SK-N-SH (cell line): ENCODE measurements at regions not wholly inside any gene's neighbourhood (a gene's known extent, or its start where the extent isn't known, plus 50 kb on each side); places are given as distances from the start of the nearest gene placed in this dataset.

Experiments
- CTCF ChIA-PET: fragments of 300-600, 350-600 bp; formaldehyde crosslinking; extraction: SDS; loops from one replicate; lab custom pipeline; 2021; lab: Yijun Ruan, JAX
- POLR2A ChIA-PET: fragments of 350-600 bp; sonication (Branson Sonifier 250); formaldehyde crosslinking; extraction: SDS; loops from one replicate; lab custom pipeline; 2020; ENCODE audit warnings: antibody characterized with exemption, inconsistent platforms; lab: Yijun Ruan, JAX
- DNase-seq: peaks from one replicate; pipeline ENCODE4 v3.0.0; 2012
- H2AFZ ChIP-seq: fragments of 200-600 bp; sonication (generic); 2 replicates; pipeline ENCODE4 v1.8.1; 2016; ENCODE audit warnings: antibody characterized with exemption, mild to moderate bottlenecking, low read depth
- H3F3A ChIP-seq: fragments of 200-600 bp; sonication (generic); replicated peaks from 2 replicates; pipeline ENCODE3; 2016; ENCODE audit warnings: antibody characterized with exemption, mild to moderate bottlenecking; ENCODE audit not compliant: insufficient read depth
- H3K27ac ChIP-seq, 2 experiments: fragments of 200-500 bp in 1 of 2; fragments of 200-600 bp in 1 of 2; sonication (Bioruptor generic) in 1 of 2; sonication (generic), shearing (Covaris generic) in 1 of 2; 2 replicates each; pipeline versions ENCODE4 v1.5.1 to v1.6.1; 2014 to 2016; ENCODE audit warnings: low read depth in 2 of 2, inconsistent platforms in 1 of 2, low read length in 1 of 2, mild to moderate bottlenecking in 1 of 2, mixed read lengths in 1 of 2
- H3K27me3 ChIP-seq: fragments of 200-600 bp; sonication (generic), shearing (Covaris generic); 2 replicates; pipeline ENCODE4 v1.6.1; 2016; ENCODE audit warnings: mixed run types; ENCODE audit not compliant: insufficient read depth
- H3K36me3 ChIP-seq, 2 experiments: fragments of 200-500 bp in 1 of 2; fragments of 200-600 bp in 1 of 2; sonication (Bioruptor generic) in 1 of 2; sonication (generic) in 1 of 2; replicated peaks in 1 of 2; 2 replicates each; pipeline versions ENCODE3 to v1.5.1; 2014 to 2016; ENCODE audit warnings: low read length in 1 of 2, mild to moderate bottlenecking in 1 of 2; ENCODE audit not compliant: insufficient read depth in 2 of 2, control insufficient read depth in 1 of 2
- H3K4me1 ChIP-seq, 2 experiments: fragments of 200-500 bp in 1 of 2; fragments of 200-600 bp in 1 of 2; sonication (Bioruptor generic) in 1 of 2; sonication (generic), shearing (Covaris generic) in 1 of 2; 2 replicates each; pipeline versions ENCODE4 v1.5.1 to v1.6.1; 2014 to 2016; ENCODE audit warnings: low read depth in 1 of 2, low read length in 1 of 2, mixed run types in 1 of 2; ENCODE audit not compliant: insufficient read depth in 2 of 2, control insufficient read depth in 1 of 2
- H3K4me2 ChIP-seq: fragments of 200-600 bp; sonication (generic), shearing (Covaris generic); 2 replicates; pipeline ENCODE4 v1.6.1; 2017; ENCODE audit warnings: mixed run types
- H3K4me3 ChIP-seq, 2 experiments: fragments of 200-500 bp in 1 of 2; fragments of 200-600 bp in 1 of 2; sonication (Bioruptor generic) in 1 of 2; sonication (generic), shearing (Covaris generic) in 1 of 2; 2 replicates each; pipeline versions ENCODE4 v1.5.1 to v1.8.1; 2014 to 2016; ENCODE audit warnings: low read depth in 2 of 2, inconsistent platforms in 1 of 2, low read length in 1 of 2, mild to moderate bottlenecking in 1 of 2, mixed read lengths in 1 of 2, moderate library complexity in 1 of 2
- H3K79me2 ChIP-seq: fragments of 200-600 bp; sonication (generic); 2 replicates; pipeline ENCODE4 v1.8.1; 2017; ENCODE audit warnings: mild to moderate bottlenecking; ENCODE audit not compliant: insufficient read depth
- H3K9ac ChIP-seq: fragments of 200-600 bp; sonication (generic); 2 replicates; pipeline ENCODE4 v1.6.1; 2017; ENCODE audit warnings: mixed run types
- H3K9me2 ChIP-seq: fragments of 200-600 bp; sonication (generic); 2 replicates; pipeline ENCODE4 v1.6.1; 2017; ENCODE audit warnings: mixed run types
- H3K9me3 ChIP-seq: fragments of 200-600 bp; sonication (generic); 2 replicates; pipeline ENCODE4 v1.6.1; 2017; ENCODE audit warnings: mixed run types, mild to moderate bottlenecking, moderate library complexity
- H4K20me1 ChIP-seq: fragments of 200-600 bp; sonication (generic); 2 replicates; pipeline ENCODE4 v1.6.1; 2017; ENCODE audit warnings: mild to moderate bottlenecking, mixed run types; ENCODE audit not compliant: insufficient read depth
- CHD2 ChIP-seq: fragments of 150-350 bp; IDR thresholded peaks from 2 replicates; pipeline ENCODE4 v1.6.1; 2018; ENCODE audit warnings: low read length; ENCODE audit not compliant: partially characterized antibody
- CTCF ChIP-seq: fragments of 200-600 bp; sonication (generic); IDR thresholded peaks from 2 replicates; pipeline ENCODE4 v1.6.1; 2017; ENCODE audit warnings: antibody characterized with exemption, mild to moderate bottlenecking, moderate library complexity
- EZH2phosphoT487 ChIP-seq: fragments of 200-600 bp; sonication (generic); IDR thresholded peaks from 2 replicates; pipeline ENCODE4 v1.6.1; 2017; ENCODE audit warnings: low read depth, mixed run types, mild to moderate bottlenecking, antibody characterized with exemption, moderate library complexity, borderline replicate concordance
- FOSL2 ChIP-seq: IDR thresholded peaks from 2 replicates; pipeline ENCODE4 v1.4.0; 2012; ENCODE audit warnings: low read depth, mild to moderate bottlenecking, moderate library complexity, borderline replicate concordance
- FOXJ3 ChIP-seq: sonication (generic); formaldehyde crosslinking; IDR thresholded peaks from 2 replicates; pipeline ENCODE4 v1.5.1; 2020; ENCODE audit warnings: mild to moderate bottlenecking, missing genetic modification reagents
- GABPA ChIP-seq: IDR thresholded peaks from 2 replicates; pipeline ENCODE4 v1.4.0; 2012; ENCODE audit warnings: low read depth, mild to moderate bottlenecking
- JUND ChIP-seq: IDR thresholded peaks from 2 replicates; pipeline ENCODE4 v1.4.0; 2012
- MAX ChIP-seq: IDR thresholded peaks from 2 replicates; pipeline ENCODE4 v1.4.0; 2012; ENCODE audit warnings: low read depth
- MXI1 ChIP-seq: IDR thresholded peaks from 2 replicates; pipeline ENCODE4 v1.6.1; 2012; ENCODE audit warnings: mild to moderate bottlenecking, low read depth, low read length, improper control_type of control experiment
- RFX5 ChIP-seq: IDR thresholded peaks from 2 replicates; pipeline ENCODE4 v1.6.1; 2012; ENCODE audit warnings: mild to moderate bottlenecking, improper control_type of control experiment, low read length
- RXRA ChIP-seq: IDR thresholded peaks from 2 replicates; pipeline ENCODE4 v1.4.0; 2012; ENCODE audit warnings: low read depth, mild to moderate bottlenecking, borderline replicate concordance
- TAF1 ChIP-seq: IDR thresholded peaks from 2 replicates; pipeline ENCODE4 v1.6.1; 2012; ENCODE audit warnings: low read depth, mild to moderate bottlenecking, low read length, moderate library complexity, borderline replicate concordance
- TCF12 ChIP-seq: IDR thresholded peaks from 2 replicates; pipeline ENCODE4 v1.4.0; 2012
- USF1 ChIP-seq: IDR thresholded peaks from 2 replicates; pipeline ENCODE4 v1.4.0; 2012; ENCODE audit warnings: low read depth, borderline replicate concordance
- USF2 ChIP-seq: fragments of 150-350 bp; IDR thresholded peaks from 2 replicates; pipeline ENCODE4 v1.6.1; 2017; ENCODE audit warnings: antibody characterized with exemption, low read length, low read depth, borderline replicate concordance
- ZBTB33 ChIP-seq: IDR thresholded peaks from 2 replicates; pipeline ENCODE4 v1.4.0; 2012; ENCODE audit warnings: low read depth, borderline replicate concordance
- WGBS: methylation state at CpG from one replicate; pipeline ENCODE4 v1.1.6; 2017; ENCODE audit warnings: low lambda C conversion rate; 5-methylcytosine and 5-hydroxymethylcytosine counted together

GRCh38 chr13:84187626-84188025 is 305.4 kb upstream of the SLITRK1 start:
- Histone ChIP-seq H3K9ac (no peak overlapping the region), H3K9me2 (no peaks in the 10 kb centered on the region), H3F3A (no peaks in the 10 kb centered on the region), H3K4me2 (no peak overlapping the region), H3K27me3 (no peaks in the 10 kb centered on the region), H3K9me3 (no peaks in the 10 kb centered on the region), H2AFZ (no peak overlapping the region), H3K4me1 (peaks cover 0 to 7% of the 10 kb centered on the region in 2 experiments; a peak in 1 of 4 replicates), H3K4me3 (no peak overlapping the region), H3K79me2 (no peaks in the 10 kb centered on the region), H4K20me1 (no peaks in the 10 kb centered on the region), H3K36me3 (no peaks in the 10 kb centered on the region), H3K27ac (no peak overlapping the region)
- CTCF ChIA-PET, result no interaction called here
- TF ChIP-seq USF1, result no peak
- TF ChIP-seq TAF1, result no peak
- no peak for TF ChIP-seq CHD2
- TF ChIP-seq FOXJ3 (CRISPR knock-in tag), result no peak
- no peak for TF ChIP-seq MXI1
- TF ChIP-seq RFX5, result no peak
- TF ChIP-seq CTCF, result no peak
- POLR2A ChIA-PET, result no interaction called here
- no peak for DNase-seq
- 0% methylated on average over 1 of the region's 1 CpG for WGBS

GRCh38 chr13:84139561-84140158 is 257.4 kb upstream of the SLITRK1 start:
- Histone ChIP-seq H3K4me1 (no peaks in the 10 kb centered on the region), H3K9me2 (no peaks in the 10 kb centered on the region), H3K27ac (no peak overlapping the region), H3F3A (no peaks in the 10 kb centered on the region), H3K4me2 (no peak overlapping the region), H3K9ac (no peak overlapping the region), H3K9me3 (no peaks in the 10 kb centered on the region), H3K79me2 (no peaks in the 10 kb centered on the region), H3K27me3 (no peaks in the 10 kb centered on the region), H4K20me1 (no peaks in the 10 kb centered on the region), H3K36me3 (no peaks in the 10 kb centered on the region), H2AFZ (no peak overlapping the region), H3K4me3 (no peak overlapping the region)
- no peak for DNase-seq
- 13% methylated on average over 2 of the region's 2 CpGs for WGBS
- TF ChIP-seq CHD2, result no peak
- TF ChIP-seq FOSL2, result no peak
- no peak for TF ChIP-seq ZBTB33
- TF ChIP-seq RXRA, result no peak
- TF ChIP-seq JUND, result no peak
- no peak for TF ChIP-seq CTCF
- TF ChIP-seq USF1, result no peak
- TF ChIP-seq EZH2phosphoT487, result no peak
- no peak for TF ChIP-seq RFX5
- TF ChIP-seq TCF12, result no peak
- TF ChIP-seq MAX, result no peak
- TF ChIP-seq USF2, result no peak
- TF ChIP-seq GABPA, result no peak
- ChIA-PET POLR2A (no interaction called here), CTCF (interaction anchor here (0.6 kb wide), 1 partner anchor 15 kb away, joined by 5 read pairs; no protein-coding TSS in a partner anchor)
